Adipocyte (in vitro differentiated cells): ENCODE measurements at regions not wholly inside any gene's neighbourhood (a gene's known extent, or its start where the extent isn't known, plus 50 kb on each side); places are given as distances from the start of the nearest gene placed in this dataset.

ENCODE experiments used
- DNase-seq: peaks from one replicate; pipeline ENCODE4 v3.0.0-alpha.2; 2015; ENCODE audit warnings: low read depth
- H3K27me3 ChIP-seq: replicated peaks from 2 replicates; pipeline ENCODE4 v1.7.0; 2013; ENCODE audit warnings: mild to moderate bottlenecking, low read length, moderate library complexity; ENCODE audit not compliant: control insufficient read depth, insufficient read depth
- H3K36me3 ChIP-seq: 2 replicates; pipeline ENCODE4 v1.7.0; 2013; ENCODE audit warnings: low read length, mild to moderate bottlenecking, moderate library complexity; ENCODE audit not compliant: control insufficient read depth, insufficient read depth, severe bottlenecking
- H3K4me1 ChIP-seq: 2 replicates; pipeline ENCODE4 v1.7.0; 2013; ENCODE audit warnings: mild to moderate bottlenecking, low read length, moderate library complexity; ENCODE audit not compliant: control insufficient read depth, insufficient read depth
- H3K4me3 ChIP-seq: 2 replicates; pipeline ENCODE4 v1.7.0; 2013; ENCODE audit warnings: mild to moderate bottlenecking, low read length, moderate library complexity
- H3K9ac ChIP-seq: 2 replicates; pipeline ENCODE4 v1.7.0; 2013; ENCODE audit warnings: mild to moderate bottlenecking, low read length, moderate library complexity
- H3K9me3 ChIP-seq: 2 replicates; pipeline ENCODE4 v1.7.0; 2013; ENCODE audit warnings: mild to moderate bottlenecking, low read length, moderate library complexity; ENCODE audit not compliant: control insufficient read depth

DNA sequence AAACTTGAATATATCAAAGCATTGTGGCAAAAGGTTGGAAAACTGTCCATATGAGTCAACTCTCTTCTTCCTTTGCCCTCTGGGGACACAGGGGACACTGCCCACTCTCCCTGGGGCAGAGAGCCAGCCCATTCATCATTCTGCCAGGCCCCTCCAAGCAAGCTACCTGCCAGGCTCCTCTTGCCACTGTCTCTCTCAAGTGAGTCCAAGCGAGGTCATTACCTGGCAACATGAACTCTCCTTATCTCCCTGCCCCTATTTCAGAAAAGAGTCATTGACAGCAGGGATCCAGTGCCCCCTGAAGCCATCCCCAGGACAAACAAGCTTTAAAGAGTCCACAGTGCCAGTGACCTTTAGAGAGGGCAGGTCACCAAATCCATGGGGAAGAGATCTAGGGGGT lies 312.7 kb upstream of the PPARGC1A start:
- Histone ChIP-seq H3K4me3 (no peak overlapping the region), H3K27me3 (no peaks in the 10 kb centered on the region), H3K9ac (no peak overlapping the region), H3K9me3 (no peaks in the 10 kb centered on the region), H3K36me3 (no peaks in the 10 kb centered on the region), H3K4me1 (peaks cover 7% of the 10 kb centered on the region)
- DNase-seq, result no peak

DNA sequence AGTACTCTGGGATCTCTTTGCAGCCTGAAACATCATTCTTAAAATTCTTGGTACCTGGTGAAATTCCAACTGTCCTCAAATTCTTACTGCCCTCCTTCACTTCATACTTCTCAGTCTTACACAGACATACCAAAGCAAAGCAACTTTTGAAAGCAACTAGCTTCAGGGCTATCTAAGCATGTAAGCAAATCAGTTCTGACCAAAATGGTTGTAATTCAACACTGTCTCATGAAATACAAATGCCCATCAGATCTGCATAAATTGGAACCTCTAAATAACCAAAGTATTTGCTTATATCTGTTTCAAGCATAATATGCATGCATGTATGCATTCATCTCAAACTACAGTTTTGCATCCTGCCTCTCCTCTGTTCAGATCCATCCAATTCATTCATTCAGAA lies 308.1 kb upstream of the PPARGC1A start:
- Histone ChIP-seq H3K9me3 (no peaks in the 10 kb centered on the region), H3K27me3 (no peaks in the 10 kb centered on the region), H3K4me1 (no peaks in the 10 kb centered on the region), H3K36me3 (no peaks in the 10 kb centered on the region), H3K4me3 (no peak overlapping the region), H3K9ac (no peak overlapping the region)
- peak; percentile 15 for DNase-seq

DNA sequence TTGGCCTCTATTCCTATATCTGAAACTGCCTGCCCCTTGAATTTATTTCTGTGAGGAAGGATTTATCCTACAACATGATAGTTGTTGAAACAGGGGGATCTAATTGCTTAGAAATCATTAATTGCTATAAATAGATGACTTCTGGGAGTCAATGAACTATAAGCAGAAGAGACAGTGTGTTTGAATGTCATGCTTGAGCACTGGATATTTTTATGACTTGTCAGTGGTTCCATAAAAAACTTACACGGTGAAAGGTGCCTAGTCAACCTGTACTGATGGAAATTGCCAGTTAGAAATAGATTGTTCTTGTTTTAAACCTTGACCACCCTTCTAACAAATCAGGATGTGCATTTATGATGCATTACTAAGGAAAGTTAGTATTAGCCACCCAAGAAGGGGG lies 306.9 kb upstream of the PPARGC1A start:
- Histone ChIP-seq H3K9me3 (no peaks in the 10 kb centered on the region), H3K36me3 (no peaks in the 10 kb centered on the region), H3K9ac (no peak overlapping the region), H3K4me3 (no peak overlapping the region), H3K4me1 (no peaks in the 10 kb centered on the region), H3K27me3 (no peaks in the 10 kb centered on the region)
- DNase-seq, result no peak

DNA sequence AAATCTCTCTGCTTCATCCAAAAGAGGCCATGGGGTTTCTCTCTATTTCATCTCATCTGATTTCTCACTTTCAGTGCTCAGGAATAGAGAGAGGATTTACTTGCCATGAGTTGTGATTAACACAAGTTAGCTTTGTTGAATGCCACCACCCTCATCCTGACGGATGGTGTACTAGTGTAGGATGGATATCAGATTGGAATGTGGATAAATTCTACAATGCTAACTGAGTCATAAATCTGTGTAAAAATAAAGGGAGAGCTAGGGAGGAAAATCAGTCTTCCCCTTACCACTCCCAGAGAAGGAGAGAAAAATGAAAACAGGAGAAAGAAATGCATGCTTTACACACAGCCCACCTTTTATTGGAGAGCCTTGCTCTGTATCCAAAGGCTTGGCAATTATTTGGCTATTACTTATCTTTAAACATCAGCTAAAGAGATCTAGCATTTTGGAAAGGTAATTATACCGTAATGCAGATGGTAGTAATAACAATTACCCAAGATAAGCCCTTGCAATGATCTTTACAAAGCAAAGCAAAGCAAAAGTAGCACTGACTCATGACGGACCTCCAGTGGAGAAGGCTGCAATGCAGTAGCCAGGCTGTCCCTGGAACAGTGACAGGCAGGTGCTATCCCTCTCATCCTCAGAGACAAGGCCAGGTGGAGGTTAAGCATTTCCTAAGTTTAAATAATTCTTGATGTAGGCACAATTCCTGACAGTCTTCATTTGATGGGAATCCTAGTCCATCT lies 306.3 kb upstream of the PPARGC1A start:
- H3K4me1 ChIP-seq, result no peaks in the 10 kb centered on the region
- H3K9ac ChIP-seq, result no peak overlapping the region
- H3K27me3 ChIP-seq, result no peaks in the 10 kb centered on the region
- H3K36me3 ChIP-seq, result no peaks in the 10 kb centered on the region
- no peak for DNase-seq
- no peaks in the 10 kb centered on the region for H3K9me3 ChIP-seq
- H3K4me3 ChIP-seq, result no peak overlapping the region

DNA sequence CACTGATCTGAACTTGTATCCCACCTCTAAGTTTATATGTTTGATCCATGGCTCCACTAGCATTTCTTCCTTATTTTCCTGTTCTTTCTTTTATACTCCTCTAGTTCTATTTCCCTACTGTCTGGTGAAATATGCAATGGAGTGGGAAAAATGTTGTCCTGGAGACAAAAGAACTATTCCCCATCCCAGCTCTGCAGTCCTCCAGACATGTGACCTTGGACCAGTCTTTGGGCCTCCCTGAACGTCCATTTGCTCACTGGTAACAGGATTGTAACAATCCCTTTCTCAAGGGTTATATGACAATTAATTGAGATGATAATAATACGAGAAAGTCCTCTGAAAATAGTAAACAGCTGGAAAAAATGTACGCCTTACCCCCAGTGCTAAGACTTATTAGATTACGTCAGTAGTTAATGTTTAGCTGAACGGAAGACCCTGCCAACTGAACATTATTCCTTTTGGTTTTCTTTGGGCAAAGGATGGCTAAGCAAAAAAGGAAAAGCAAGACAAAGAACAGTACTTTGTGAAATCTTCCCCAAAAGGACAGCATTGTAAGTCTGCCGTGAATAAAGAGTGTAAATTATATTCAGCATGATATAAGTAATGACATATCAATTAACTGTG lies 302.3 kb upstream of the PPARGC1A start:
- no peak overlapping the region for H3K9ac ChIP-seq
- H3K9me3 ChIP-seq, result no peaks in the 10 kb centered on the region
- no peaks in the 10 kb centered on the region for H3K27me3 ChIP-seq
- H3K4me1 ChIP-seq, result no peaks in the 10 kb centered on the region
- H3K4me3 ChIP-seq, result no peak overlapping the region
- no peaks in the 10 kb centered on the region for H3K36me3 ChIP-seq
- no peak for DNase-seq

DNA sequence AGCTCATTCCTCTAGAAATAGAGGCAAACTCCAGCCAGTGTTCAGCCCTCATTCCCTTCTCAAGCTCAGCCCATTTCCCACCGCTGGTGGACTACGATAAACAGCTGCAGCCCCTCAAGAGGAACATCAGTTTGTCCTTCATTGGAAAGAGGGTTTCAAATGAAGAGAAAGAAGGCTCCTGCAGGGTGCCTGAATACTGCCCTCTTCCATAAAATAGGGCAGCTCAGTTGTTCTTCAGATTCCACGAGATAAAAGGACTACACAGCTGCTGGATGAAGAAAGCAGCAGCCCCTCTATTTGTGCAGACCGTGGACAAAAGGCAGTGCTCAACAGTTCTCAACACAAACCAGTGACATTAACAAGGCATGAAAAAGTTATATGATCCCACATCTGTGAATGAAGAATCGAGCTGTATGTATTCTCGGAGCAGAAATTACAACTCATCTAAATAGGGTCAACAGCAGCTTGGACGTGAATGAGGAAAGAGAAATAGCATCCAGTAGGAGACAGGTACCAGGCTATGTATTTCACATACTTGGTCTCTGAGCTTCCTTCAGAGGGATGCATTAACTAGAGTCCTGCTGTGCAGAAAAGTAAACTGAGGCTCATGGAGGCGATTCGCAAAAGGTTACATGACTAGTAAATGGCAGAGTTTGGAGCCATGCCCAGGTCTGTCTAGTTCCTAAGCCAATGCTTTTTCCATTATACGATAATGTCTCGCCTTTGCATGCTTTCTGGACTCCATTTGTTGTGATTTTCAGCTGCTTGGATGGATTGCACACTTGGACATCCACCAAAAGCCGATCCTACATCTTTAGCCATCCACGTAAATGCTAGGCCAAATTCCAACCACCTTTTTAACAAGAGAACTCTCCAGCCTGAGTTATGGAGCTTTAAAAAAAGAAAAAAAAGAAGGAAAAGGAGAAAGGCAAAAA lies 301.2 kb upstream of the PPARGC1A start:
- H3K9ac ChIP-seq, result no peak overlapping the region
- H3K4me1 ChIP-seq, result no peaks in the 10 kb centered on the region
- no peak for DNase-seq
- no peaks in the 10 kb centered on the region for H3K27me3 ChIP-seq
- H3K36me3 ChIP-seq, result no peaks in the 10 kb centered on the region
- H3K9me3 ChIP-seq, result no peaks in the 10 kb centered on the region
- no peak overlapping the region for H3K4me3 ChIP-seq

DNA sequence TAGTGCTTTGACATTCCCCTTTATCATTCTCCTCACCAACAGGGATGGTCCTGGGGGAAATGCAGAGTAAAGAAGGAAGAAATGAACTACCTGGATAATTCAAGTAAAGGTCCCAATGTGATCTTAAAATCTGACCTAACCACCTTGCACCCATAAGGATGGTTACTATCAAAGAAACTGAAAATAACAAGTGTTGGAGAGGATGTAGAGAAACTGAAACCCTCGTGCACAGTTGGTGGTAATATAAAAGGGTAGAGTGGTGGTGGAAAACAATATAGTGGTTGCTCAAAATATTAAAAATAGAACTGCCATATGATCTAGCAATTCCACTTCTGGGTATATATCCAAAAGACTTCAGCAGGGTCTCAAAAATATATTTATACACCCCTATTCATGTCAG lies 298.6 kb upstream of the PPARGC1A start:
- DNase-seq, result no peak
- H3K27me3 ChIP-seq, result no peaks in the 10 kb centered on the region
- H3K9me3 ChIP-seq, result no peaks in the 10 kb centered on the region

DNA sequence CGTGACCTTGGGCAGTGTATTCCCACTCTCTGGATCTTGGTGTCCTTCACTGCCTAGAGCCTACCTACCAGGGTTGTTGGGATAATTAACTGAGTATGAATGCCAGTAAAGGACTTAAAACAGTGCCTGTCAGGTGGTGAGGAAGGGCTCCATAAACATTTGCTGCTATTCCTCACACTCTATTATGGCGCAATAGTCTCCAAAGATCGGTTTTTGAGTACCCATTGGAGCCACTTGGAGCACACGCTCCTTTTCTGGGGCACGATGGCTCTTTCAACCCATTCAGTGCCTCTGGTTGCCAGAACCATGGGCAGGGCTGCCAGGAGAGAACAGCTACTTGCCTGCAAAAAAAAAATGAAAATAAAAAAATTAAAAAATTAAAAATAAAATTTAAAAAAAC lies 296.6 kb upstream of the PPARGC1A start:
- Histone ChIP-seq H3K9ac (no peak overlapping the region), H3K27me3 (no peaks in the 10 kb centered on the region), H3K36me3 (no peaks in the 10 kb centered on the region), H3K9me3 (no peaks in the 10 kb centered on the region), H3K4me3 (no peak overlapping the region), H3K4me1 (no peaks in the 10 kb centered on the region)
- no peak for DNase-seq

More for the DNA sequence above, 298.6 kb upstream of the PPARGC1A start:
- no peak overlapping the region for H3K9ac ChIP-seq
- H3K4me1 ChIP-seq, result no peaks in the 10 kb centered on the region
- H3K36me3 ChIP-seq, result no peaks in the 10 kb centered on the region
- no peak overlapping the region for H3K4me3 ChIP-seq

DNA sequence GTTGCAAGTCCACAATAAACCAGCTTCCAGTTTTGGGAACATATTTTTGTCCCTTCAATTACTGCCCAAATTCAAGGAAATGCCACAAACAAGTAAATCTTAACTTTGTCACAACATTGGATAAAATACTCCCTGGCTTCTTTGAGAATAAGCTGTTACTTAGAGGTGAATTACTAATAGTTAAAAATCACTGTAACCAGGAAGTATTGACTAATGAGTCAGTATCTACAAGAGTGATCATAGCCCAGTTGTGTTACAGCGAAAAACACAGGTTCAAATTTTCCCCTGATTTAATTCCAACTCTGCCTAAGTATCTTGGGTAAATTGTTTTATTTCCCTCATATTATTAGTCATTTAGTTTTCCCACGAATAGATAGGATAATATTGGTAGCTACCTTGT lies 291.2 kb upstream of the PPARGC1A start:
- no peak for DNase-seq
- Histone ChIP-seq H3K27me3 (no peaks in the 10 kb centered on the region), H3K36me3 (no peaks in the 10 kb centered on the region), H3K4me1 (no peaks in the 10 kb centered on the region), H3K4me3 (no peak overlapping the region), H3K9ac (no peak overlapping the region), H3K9me3 (no peaks in the 10 kb centered on the region)

DNA sequence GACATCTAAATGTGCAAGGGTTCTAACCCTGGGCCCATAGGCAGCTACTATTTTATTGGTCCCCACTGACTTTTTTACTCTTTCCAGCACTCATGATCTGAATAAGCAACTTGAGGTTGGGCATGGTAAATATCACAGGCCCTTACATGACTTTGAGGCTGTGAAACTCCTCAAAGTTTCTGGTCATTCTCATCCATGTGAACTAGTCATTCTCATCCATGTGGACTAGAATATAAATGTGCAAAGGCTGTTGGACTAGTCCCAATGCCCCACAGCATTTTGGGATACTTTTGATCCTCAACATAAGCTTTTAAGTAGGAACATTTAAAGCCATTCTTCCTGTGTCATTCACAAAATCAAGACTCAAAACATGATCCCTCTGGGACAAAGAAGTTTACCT lies 290.7 kb upstream of the PPARGC1A start:
- Histone ChIP-seq H3K36me3 (no peaks in the 10 kb centered on the region), H3K27me3 (no peaks in the 10 kb centered on the region), H3K9me3 (no peaks in the 10 kb centered on the region), H3K4me1 (no peaks in the 10 kb centered on the region), H3K4me3 (no peak overlapping the region), H3K9ac (no peak overlapping the region)
- no peak for DNase-seq

DNA sequence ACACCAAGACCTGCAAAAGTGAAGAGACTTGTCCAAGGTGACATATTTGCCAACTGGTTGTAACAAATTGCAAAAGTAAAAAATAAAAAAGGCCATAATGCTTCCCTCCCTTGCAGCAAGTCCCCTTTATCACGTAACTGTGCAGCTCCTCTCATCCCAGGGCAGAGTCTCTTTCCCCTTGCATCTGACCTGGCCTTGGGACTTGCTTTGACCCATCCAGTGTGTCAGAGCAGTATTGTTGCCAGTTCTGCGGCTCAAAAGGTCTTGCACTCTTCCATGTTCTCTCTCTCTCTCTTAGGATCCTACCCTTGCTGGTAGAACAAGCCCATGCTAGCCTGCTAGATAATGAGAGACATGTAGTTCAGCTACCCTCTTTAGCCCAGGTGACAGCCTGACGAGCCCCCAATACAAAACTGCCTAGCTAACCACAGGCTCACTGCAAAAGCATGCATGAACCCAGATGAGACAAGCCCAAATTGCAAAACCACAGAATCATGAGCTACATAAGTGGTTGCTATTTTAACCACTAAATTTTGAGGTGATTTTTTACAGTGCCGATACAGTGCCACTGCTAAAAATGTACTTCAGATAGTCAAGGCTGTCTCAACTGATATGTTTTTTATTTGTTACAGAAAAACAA lies 289.5 kb upstream of the PPARGC1A start:
- Histone ChIP-seq H3K9me3 (no peaks in the 10 kb centered on the region), H3K4me3 (no peak overlapping the region), H3K36me3 (no peaks in the 10 kb centered on the region), H3K27me3 (no peaks in the 10 kb centered on the region), H3K9ac (no peak overlapping the region), H3K4me1 (no peaks in the 10 kb centered on the region)
- DNase-seq, result no peak
